Activated T-helper 1 cell treated with anti-CD3 and anti-CD28 coated beads, Interleukin-12 subunit alpha, Interleukin-12 subunit beta, Interleukin-2, Interleukin-4 antibody, amounts not matched to agents 30 ng/mL and 10 ng/mL and 1 ng/mL, durations not matched to agents 14 hours and 24 hours and 36 hours (primary cell): ENCODE measurements at regions not wholly inside any gene's neighbourhood (a gene's known extent, or its start where the extent isn't known, plus 50 kb on each side); places are given as distances from the start of the nearest gene placed in this dataset.

Source experiments
- DNase-seq: peaks from one replicate; pipeline ENCODE4 v3.0.0; 2021; ENCODE audit warnings: low spot score
- H3K27ac Mint-ChIP-seq: one replicate; pipeline ENCODE4 v1.8.0; 2021; ENCODE audit warnings: mild to moderate bottlenecking, mixed read lengths
- H3K27me3 Mint-ChIP-seq: one replicate; pipeline ENCODE4 v1.8.0; 2022; ENCODE audit warnings: mild to moderate bottlenecking, moderate library complexity, mixed read lengths; ENCODE audit not compliant: insufficient read depth
- H3K36me3 Mint-ChIP-seq: one replicate; pipeline ENCODE4 v1.8.0; 2021; ENCODE audit warnings: low read depth, mixed read lengths
- H3K4me1 Mint-ChIP-seq: one replicate; pipeline ENCODE4 v1.8.0; 2021; ENCODE audit warnings: low read depth, mixed read lengths
- H3K4me3 Mint-ChIP-seq: one replicate; pipeline ENCODE4 v1.8.0; 2021; ENCODE audit warnings: mild to moderate bottlenecking, moderate library complexity, mixed read lengths
- H3K9me3 Mint-ChIP-seq: one replicate; pipeline ENCODE4 v1.8.0; 2021; ENCODE audit warnings: mixed read lengths
- intact Hi-C: fragments of 100-400 bp; cut with micrococcal nuclease; formaldehyde crosslinking; loops from one replicate; pipeline ENCODE4 v1.15.1; 2024

- intact Hi-C loops = no loop called here
- Mint-ChIP-seq H3K36me3 (no peaks in the 10 kb centered on the region), H3K27ac (no peak overlapping the region), H3K27me3 (no peaks in the 10 kb centered on the region), H3K4me3 (no peak overlapping the region), H3K4me1 (no peaks in the 10 kb centered on the region), H3K9me3 (no peaks in the 10 kb centered on the region)
- DNase-seq = no peak
Measured at GRCh38 chr10:44435196-44435595, 50.3 kb upstream of the CXCL12 start.

- Mint-ChIP-seq H3K27me3 (no peaks in the 10 kb centered on the region), H3K9me3 (no peaks in the 10 kb centered on the region), H3K4me1 (no peaks in the 10 kb centered on the region), H3K27ac (no peak overlapping the region), H3K4me3 (no peak overlapping the region), H3K36me3 (no peaks in the 10 kb centered on the region)
- no peak for DNase-seq
- intact Hi-C loops = no loop called here
Measured at GRCh38 chr10:44436240-44436639, 51.3 kb upstream of the CXCL12 start.

- H3K4me1 Mint-ChIP-seq = no peaks in the 10 kb centered on the region
- no peaks in the 10 kb centered on the region for H3K9me3 Mint-ChIP-seq
- no peak overlapping the region for H3K4me3 Mint-ChIP-seq
- intact Hi-C loops = no loop called here
- DNase-seq = no peak
- H3K27me3 Mint-ChIP-seq = no peaks in the 10 kb centered on the region
- H3K36me3 Mint-ChIP-seq = no peaks in the 10 kb centered on the region
- H3K27ac Mint-ChIP-seq = no peak overlapping the region
Measured at GRCh38 chr10:44437840-44438511, 53.1 kb upstream of the CXCL12 start.

GRCh38 chr10:44439239-44439957 is 54.5 kb upstream of the CXCL12 start:
- H3K4me1 Mint-ChIP-seq = no peaks in the 10 kb centered on the region
- H3K27ac Mint-ChIP-seq = no peak overlapping the region
- H3K27me3 Mint-ChIP-seq = no peaks in the 10 kb centered on the region
- no peaks in the 10 kb centered on the region for H3K36me3 Mint-ChIP-seq
- H3K9me3 Mint-ChIP-seq = peaks cover 5% of the 10 kb centered on the region
- intact Hi-C loops = no loop called here
- DNase-seq = no peak
- H3K4me3 Mint-ChIP-seq = no peak overlapping the region

- no peaks in the 10 kb centered on the region for H3K4me1 Mint-ChIP-seq
- peaks cover 7% of the 10 kb centered on the region for H3K9me3 Mint-ChIP-seq
- no peak overlapping the region for H3K4me3 Mint-ChIP-seq
- H3K27ac Mint-ChIP-seq = no peak overlapping the region
- H3K36me3 Mint-ChIP-seq = no peaks in the 10 kb centered on the region
- DNase-seq = no peak
- intact Hi-C loops = no loop called here
- no peaks in the 10 kb centered on the region for H3K27me3 Mint-ChIP-seq
Measured at GRCh38 chr10:44439958-44440244, 55.0 kb upstream of the CXCL12 start.

GRCh38 chr10:44457259-44457658 is 72.4 kb upstream of the CXCL12 start:
- intact Hi-C loops = no loop called here
- Mint-ChIP-seq H3K4me1 (no peaks in the 10 kb centered on the region), H3K36me3 (no peaks in the 10 kb centered on the region), H3K4me3 (no peak overlapping the region), H3K27ac (no peak overlapping the region), H3K27me3 (no peaks in the 10 kb centered on the region), H3K9me3 (no peaks in the 10 kb centered on the region)
- DNase-seq = no peak

- Mint-ChIP-seq H3K36me3 (no peaks in the 10 kb centered on the region), H3K27ac (no peak overlapping the region), H3K4me1 (no peaks in the 10 kb centered on the region), H3K27me3 (no peaks in the 10 kb centered on the region), H3K4me3 (no peak overlapping the region), H3K9me3 (no peaks in the 10 kb centered on the region)
- intact Hi-C loops = no loop called here
- no peak for DNase-seq
Measured at GRCh38 chr10:44458671-44459413, 73.9 kb upstream of the CXCL12 start.

- H3K27me3 Mint-ChIP-seq = no peaks in the 10 kb centered on the region
- H3K4me1 Mint-ChIP-seq = no peaks in the 10 kb centered on the region
- intact Hi-C loops = no loop called here
- DNase-seq = no peak
- no peak overlapping the region for H3K4me3 Mint-ChIP-seq
- no peaks in the 10 kb centered on the region for H3K36me3 Mint-ChIP-seq
- H3K9me3 Mint-ChIP-seq = no peaks in the 10 kb centered on the region
- no peak overlapping the region for H3K27ac Mint-ChIP-seq
Measured at GRCh38 chr10:44459671-44460070, 74.8 kb upstream of the CXCL12 start.

GRCh38 chr10:44460416-44460815 is 75.5 kb upstream of the CXCL12 start:
- Mint-ChIP-seq H3K36me3 (no peaks in the 10 kb centered on the region), H3K4me3 (no peak overlapping the region), H3K9me3 (no peaks in the 10 kb centered on the region), H3K4me1 (no peaks in the 10 kb centered on the region), H3K27me3 (no peaks in the 10 kb centered on the region), H3K27ac (no peak overlapping the region)
- DNase-seq = no peak
- intact Hi-C loops = no loop called here

- no peak overlapping the region for H3K27ac Mint-ChIP-seq
- H3K27me3 Mint-ChIP-seq = no peaks in the 10 kb centered on the region
- no peaks in the 10 kb centered on the region for H3K9me3 Mint-ChIP-seq
- H3K4me3 Mint-ChIP-seq = no peak overlapping the region
- no peak for DNase-seq
- H3K4me1 Mint-ChIP-seq = no peaks in the 10 kb centered on the region
- H3K36me3 Mint-ChIP-seq = no peaks in the 10 kb centered on the region
- intact Hi-C loops = no loop called here
Measured at GRCh38 chr10:44462338-44462914, 77.5 kb upstream of the CXCL12 start.

- H3K27ac Mint-ChIP-seq = no peak overlapping the region
- H3K9me3 Mint-ChIP-seq = no peaks in the 10 kb centered on the region
- no peak for DNase-seq
- intact Hi-C loops = no loop called here
- H3K4me3 Mint-ChIP-seq = no peak overlapping the region
- no peaks in the 10 kb centered on the region for H3K27me3 Mint-ChIP-seq
- H3K36me3 Mint-ChIP-seq = no peaks in the 10 kb centered on the region
- H3K4me1 Mint-ChIP-seq = no peaks in the 10 kb centered on the region
Measured at GRCh38 chr10:44463511-44464121, 78.7 kb upstream of the CXCL12 start.

- Mint-ChIP-seq H3K36me3 (no peaks in the 10 kb centered on the region), H3K4me1 (no peaks in the 10 kb centered on the region)
Measured at GRCh38 chr10:44464503-44464902, 79.6 kb upstream of the CXCL12 start.

More at GRCh38 chr10:44464503-44464902, 79.6 kb upstream of the CXCL12 start:
- Mint-ChIP-seq H3K9me3 (no peaks in the 10 kb centered on the region), H3K27ac (no peak overlapping the region), H3K4me3 (no peak overlapping the region), H3K27me3 (no peaks in the 10 kb centered on the region)
- DNase-seq = no peak
- intact Hi-C loops = no loop called here
